HG03558 (cell line): ENCODE measurements at regions not wholly inside any gene's neighbourhood (a gene's known extent, or its start where the extent isn't known, plus 50 kb on each side); places are given as distances from the start of the nearest gene placed in this dataset.
"Not testable (repeated sequence)": the region's sequence is repeated elsewhere in the genome, so short reads cannot be mapped to it uniquely, and the experiment has no call there.

ENCODE experiments used
- ATAC-seq: cut with Tn5 transposase; IDR thresholded peaks from one replicate; pipeline ENCODE4 v1.9.1; 2021; ENCODE audit warnings: moderate number of reproducible peaks; ENCODE audit not compliant: unreplicated experiment; ENCODE audit errors: extremely low read depth

- ATAC-seq = no peak
Measured at GRCh38 chr20:12896180-12896579, 112.6 kb upstream of the SPTLC3 start.

- no peak for ATAC-seq
Measured at GRCh38 chr20:12902992-12903391, 105.8 kb upstream of the SPTLC3 start.

GRCh38 chr20:12906361-12906760 lies 102.4 kb upstream of the SPTLC3 start:
- no peak for ATAC-seq

- no peak for ATAC-seq
Measured at GRCh38 chr20:12911372-12911771, 97.4 kb upstream of the SPTLC3 start.

DNA sequence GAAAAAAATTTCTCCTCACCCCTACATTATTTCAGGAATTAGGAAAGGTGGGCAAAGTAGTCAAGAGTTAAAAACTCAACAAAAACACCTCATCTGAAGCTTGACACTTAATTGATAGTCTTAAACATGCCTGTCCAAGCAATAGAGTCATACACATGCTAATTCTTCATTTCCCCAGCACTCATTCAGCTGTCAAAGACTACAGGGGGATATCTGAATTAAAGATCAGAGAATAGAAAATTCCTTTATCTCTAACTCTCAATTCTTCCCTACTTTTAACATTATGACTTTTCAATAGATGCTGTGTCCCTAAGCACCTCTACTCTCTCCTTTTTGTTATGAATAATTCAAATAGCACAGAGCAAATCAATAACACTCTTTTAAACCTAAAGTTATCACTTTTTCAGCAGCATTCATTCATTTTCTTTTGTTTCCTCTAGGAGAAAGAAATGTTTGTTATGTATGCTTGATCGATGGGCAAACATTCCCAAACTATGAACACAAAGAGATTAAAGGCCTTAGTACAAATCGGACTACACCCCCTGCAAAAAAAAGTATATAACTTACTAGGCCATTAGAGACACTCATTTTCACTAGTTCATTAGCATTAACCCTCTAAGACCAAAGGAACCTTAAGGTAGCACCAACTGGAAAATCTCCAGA lies 94.9 kb upstream of the SPTLC3 start:
- ATAC-seq = no peak

DNA sequence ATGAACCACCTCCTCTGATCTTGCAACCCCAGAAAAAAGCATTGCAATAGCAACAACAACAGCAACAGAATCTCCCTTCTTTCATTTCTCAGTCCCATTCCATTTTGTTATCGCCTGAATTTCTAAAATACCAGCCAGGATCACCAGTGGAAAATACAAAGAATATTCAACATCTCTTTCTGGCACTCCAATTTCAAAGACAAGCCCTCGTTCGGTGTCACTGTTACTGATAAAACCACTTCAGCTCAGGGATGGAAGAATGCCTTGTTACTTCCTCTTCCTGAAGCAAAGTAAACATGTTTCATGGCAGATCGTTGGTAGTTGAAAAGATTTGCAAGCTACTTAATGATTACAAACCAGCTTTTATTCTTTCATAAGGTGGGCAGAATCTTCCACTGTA lies 94.0 kb upstream of the SPTLC3 start:
- ATAC-seq = no peak

DNA sequence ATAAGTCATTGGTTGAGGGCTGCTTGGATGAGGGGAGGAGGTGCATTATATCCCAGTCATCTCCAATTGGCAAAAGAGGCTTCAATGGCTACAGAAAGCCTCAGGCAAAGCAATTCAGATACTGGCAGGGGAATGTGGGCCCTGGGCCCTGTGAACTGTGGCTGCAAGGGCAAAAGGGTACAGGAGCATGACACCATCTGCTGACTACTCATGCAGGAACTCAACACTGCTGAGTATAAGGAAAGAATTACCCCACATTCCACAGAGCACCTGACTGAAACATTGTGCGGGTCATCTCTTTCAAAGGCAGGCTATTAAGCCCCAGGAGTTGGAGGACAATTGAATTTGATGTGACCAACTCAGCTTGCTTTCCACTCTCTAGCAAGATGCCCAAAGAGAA lies 92.1 kb upstream of the SPTLC3 start:
- no peak for ATAC-seq

DNA sequence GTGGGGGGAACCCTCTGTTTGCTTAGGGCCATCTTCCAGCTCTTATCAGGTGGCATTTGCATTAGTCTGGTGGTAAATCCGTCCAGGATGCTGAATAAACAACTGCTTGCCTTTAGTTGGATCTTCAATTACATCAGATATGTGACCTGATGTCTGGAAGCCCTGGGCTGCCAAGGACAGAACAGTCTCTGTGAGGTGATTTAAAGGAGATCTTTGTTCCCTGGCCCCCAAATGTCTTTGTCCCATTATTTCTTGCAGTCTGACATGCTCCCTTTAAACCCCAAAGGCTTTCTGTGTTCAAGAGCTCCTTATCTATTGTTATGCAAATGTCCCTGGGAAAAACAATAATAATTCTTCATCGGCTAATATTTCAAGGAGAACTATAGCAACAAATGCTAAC lies 84.6 kb upstream of the SPTLC3 start:
- ATAC-seq = no peak

GRCh38 chr20:12925210-12925755 lies 83.5 kb upstream of the SPTLC3 start:
- ATAC-seq = peak; percentile 92

DNA sequence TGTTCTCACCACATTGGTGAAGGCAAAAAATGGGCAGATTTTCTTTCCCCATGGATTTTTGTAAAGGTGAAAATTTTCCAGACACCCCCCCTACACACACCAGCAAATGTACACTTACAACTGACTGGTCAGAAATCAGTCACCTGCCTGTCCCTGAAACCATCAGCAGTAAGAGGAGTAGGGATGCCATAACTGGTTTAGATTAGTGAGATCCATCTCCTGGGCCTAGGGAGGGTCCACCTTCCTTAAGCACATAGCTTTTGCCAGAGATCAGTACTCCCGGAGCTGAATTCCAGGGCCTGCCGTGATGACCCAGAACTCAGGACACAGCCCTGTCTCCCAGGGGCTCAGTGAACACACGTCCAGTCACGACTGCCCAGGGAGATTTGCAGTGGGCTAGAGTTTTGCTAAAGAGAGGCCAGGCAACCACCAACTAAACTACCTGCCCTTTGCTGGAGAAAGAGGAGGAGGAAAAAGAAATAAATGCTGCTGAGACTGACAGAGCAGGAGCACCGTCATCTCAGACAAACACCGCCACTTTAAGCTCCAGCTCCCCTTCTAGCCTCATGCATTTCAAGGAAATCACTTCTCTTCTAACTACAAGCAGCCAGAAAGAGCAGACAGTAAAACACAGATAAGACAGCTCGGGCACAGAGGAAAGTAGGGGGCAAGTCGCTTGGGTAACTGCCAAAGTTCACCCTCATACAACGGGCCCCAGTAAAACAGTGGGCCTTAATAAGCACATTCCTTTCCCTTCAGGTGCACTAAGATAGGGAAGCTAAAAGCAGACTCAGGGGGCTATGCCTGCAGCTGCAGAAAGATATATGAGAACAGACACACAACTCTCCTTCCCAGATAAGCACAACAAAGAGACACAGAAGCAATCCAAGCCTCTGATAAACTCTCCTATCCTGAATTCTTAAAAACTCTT lies 82.6 kb upstream of the SPTLC3 start:
- no peak for ATAC-seq

DNA sequence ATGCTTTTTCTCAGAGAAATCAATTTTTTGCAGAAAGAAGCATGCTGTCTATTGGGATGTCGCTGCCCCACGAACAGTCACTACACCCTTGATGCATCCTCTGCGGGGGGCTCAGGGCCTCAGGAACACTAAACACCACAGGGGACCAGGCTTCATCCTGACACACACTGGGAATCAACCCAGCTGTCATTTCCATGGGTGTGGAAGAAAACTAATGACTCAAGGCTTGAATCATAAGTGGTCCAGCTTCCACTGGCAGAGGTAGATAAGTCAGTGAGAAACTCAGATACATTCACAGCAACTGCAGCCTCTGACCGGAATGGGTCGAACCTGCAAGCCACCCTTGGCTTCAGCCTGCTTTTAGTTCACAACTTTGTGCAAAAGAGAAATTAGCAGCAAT lies 81.3 kb upstream of the SPTLC3 start:
- ATAC-seq = no peak

DNA sequence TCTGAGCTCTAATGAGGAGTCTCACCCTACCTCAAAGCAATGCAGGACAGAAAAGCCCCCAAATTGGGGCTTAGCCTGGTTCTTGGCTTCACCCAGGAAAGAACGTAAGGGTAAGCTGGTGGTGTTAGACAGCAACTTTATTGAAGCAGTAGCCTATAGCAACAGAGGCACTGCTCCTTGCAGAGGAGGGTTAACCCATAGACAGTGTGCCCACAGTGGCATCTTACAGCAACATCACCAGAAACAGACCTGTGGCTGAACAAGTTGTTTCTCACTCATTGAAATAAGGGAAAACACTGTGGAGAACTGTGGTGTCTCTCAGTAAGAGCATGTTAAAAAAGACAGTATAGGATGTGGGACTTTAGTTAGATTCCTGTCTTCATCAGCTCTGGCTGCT lies 80.4 kb upstream of the SPTLC3 start:
- no peak for ATAC-seq

GRCh38 chr20:12928755-12929401 lies 79.9 kb upstream of the SPTLC3 start:
- ATAC-seq = no peak

DNA sequence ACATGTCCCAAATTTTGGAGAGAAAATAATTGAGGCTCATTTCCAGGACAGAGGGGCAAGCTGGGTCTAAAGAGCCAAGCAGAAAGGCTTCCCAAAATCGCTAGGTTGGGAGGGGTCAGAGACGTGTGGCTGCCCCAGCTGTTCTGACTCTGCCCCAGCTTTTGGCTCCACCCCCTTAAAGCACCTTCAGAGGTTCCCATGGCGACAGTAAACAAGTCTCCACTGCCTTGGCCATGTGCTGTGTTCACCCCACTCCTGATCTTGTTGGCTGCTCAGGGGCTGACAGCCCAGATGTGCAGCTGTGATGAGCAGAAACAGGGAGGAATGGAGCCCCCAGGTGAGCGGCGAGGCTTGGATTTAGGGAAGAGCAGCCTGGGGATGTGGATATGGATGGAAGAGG lies 72.8 kb upstream of the SPTLC3 start:
- ATAC-seq = no peak

DNA sequence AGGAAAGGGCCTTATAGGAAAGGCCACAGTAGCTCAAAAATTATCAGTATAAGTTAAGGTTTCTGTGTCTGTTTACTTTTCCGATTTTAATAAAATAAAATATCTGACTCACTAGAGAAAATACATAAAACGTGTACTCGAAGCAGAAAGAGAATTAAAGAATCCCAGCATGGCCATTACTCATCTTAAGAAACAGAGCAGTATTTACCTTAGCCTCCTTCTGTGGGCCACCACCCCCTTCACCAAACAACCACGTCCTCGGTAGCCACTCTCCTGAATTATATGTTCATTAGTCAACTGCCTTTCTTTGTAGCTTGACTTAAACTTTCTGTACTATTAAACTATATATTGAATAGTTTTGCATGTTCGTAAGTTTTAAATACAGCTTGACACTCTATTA lies 72.2 kb upstream of the SPTLC3 start:
- ATAC-seq = no peak

GRCh38 chr20:12941025-12941424 lies 67.7 kb upstream of the SPTLC3 start:
- no peak for ATAC-seq

- ATAC-seq = no peak
Measured at GRCh38 chr20:12942123-12942522, 66.6 kb upstream of the SPTLC3 start.

- no peak for ATAC-seq
Measured at GRCh38 chr20:12946789-12947188, 62.0 kb upstream of the SPTLC3 start.

DNA sequence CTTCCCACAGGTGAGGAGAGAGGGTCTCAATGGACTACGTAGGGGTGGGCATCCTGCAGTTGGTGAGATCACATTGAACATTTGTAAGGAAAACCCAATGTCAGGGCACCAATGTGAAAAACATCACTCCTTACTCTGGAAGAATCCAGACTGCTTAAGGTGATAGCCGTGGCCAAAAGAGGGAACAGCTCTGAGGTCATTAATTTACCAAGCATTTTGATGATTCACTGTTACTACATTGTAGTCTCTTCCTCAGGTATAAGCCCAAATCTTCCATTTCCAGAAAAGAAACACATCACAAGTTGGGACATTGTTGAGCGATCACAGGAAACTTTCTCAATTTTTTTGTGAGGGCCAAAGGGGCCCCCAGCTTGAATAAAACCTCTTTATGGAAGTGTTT lies 61.1 kb upstream of the SPTLC3 start:
- no peak for ATAC-seq

GRCh38 chr20:12949429-12949980 lies 59.3 kb upstream of the SPTLC3 start:
- ATAC-seq = no peak

- not testable (repeated sequence) for ATAC-seq
Measured at GRCh38 chr20:12954254-12954653, 54.5 kb upstream of the SPTLC3 start.
